Thyroid gland (tissue), 4 donors: ENCODE measurements at regions not wholly inside any gene's neighbourhood (a gene's known extent, or its start where the extent isn't known, plus 50 kb on each side); places are given as distances from the start of the nearest gene placed in this dataset.

Source experiments
- DNase-seq, 2 donors: peaks; one replicate each; pipeline ENCODE4 v3.0.0-alpha.2; 2019
- H3K27ac ChIP-seq, 3 donors: fragments of 200-600 bp; sonication (generic); 1 replicate in 2 of 3; 2 replicates in 1 of 3; pipeline ENCODE4 v1.5.1; 2016 to 2019; ENCODE audit warnings: mild to moderate bottlenecking in 1 of 3, moderate library complexity in 1 of 3
- H3K27me3 ChIP-seq: fragments of 200-600 bp; sonication (generic); one replicate; pipeline ENCODE4 v1.5.1; 2019
- H3K36me3 ChIP-seq, 2 donors: fragments of 200-600 bp; sonication (generic); one replicate each; pipeline ENCODE4 v1.5.1; 2016 to 2019
- H3K4me1 ChIP-seq, 2 donors: fragments of 200-600 bp; sonication (generic); one replicate each; pipeline ENCODE4 v1.5.1; 2017 to 2019
- H3K4me3 ChIP-seq, 3 donors: fragments of 200-600 bp; sonication (generic); replicated peaks in 1 of 3; 1 replicate in 2 of 3; 2 replicates in 1 of 3; pipeline ENCODE4 v1.5.1; 2016; ENCODE audit warnings: mild to moderate bottlenecking in 1 of 3
- H3K9me3 ChIP-seq: fragments of 200-600 bp; sonication (generic); one replicate; pipeline ENCODE4 v1.5.1; 2017
- POLR2A ChIP-seq, 2 donors: fragments of 450-650 bp; IDR thresholded peaks; one replicate each; pipeline ENCODE4 v1.6.1; 2017; ENCODE audit warnings: antibody characterized with exemption in 2 of 2, mild to moderate bottlenecking in 2 of 2, moderate library complexity in 1 of 2
- WGBS, 2 donors: methylation state at CpG; one replicate each; pipeline ENCODE4 v1.1.5; 2017; 5-methylcytosine and 5-hydroxymethylcytosine counted together
- intact Hi-C: fragments of 100-400 bp; cut with DNase I; formaldehyde crosslinking; loops from one replicate; pipeline ENCODE4 v1.15.1; 2023
- TF ChIP-seq, protein P1 (sequence below), 6 experiments: fragments of 200-600 bp in 3 of 6; fragments of 450-650 bp in 3 of 6; sonication (generic) in 3 of 6; IDR thresholded peaks; one replicate each; pipeline ENCODE4 v1.5.1; 2016 to 2019; ENCODE audit warnings: antibody characterized with exemption in 6 of 6, mild to moderate bottlenecking in 2 of 6, inconsistent platforms in 1 of 6, moderate library complexity in 1 of 6

GRCh38 chr2:189291460-189291859 lies 111.9 kb upstream of the COL5A2 start:
- Histone ChIP-seq H3K27me3 (no peaks in the 10 kb centered on the region), H3K27ac (no peak overlapping the region), H3K4me3 (no peak overlapping the region), H3K4me1 (no peaks in the 10 kb centered on the region), H3K36me3 (no peaks in the 10 kb centered on the region), H3K9me3 (no peaks in the 10 kb centered on the region)
- 91 to 94% methylated on average over 1 of the region's 1 CpG for WGBS, 2 donors
- DNase-seq: no peak
- intact Hi-C loops: no loop called here
- TF ChIP-seq POLR2A (IDR thresholded peaks at IDR 0.05): no peak

DNA sequence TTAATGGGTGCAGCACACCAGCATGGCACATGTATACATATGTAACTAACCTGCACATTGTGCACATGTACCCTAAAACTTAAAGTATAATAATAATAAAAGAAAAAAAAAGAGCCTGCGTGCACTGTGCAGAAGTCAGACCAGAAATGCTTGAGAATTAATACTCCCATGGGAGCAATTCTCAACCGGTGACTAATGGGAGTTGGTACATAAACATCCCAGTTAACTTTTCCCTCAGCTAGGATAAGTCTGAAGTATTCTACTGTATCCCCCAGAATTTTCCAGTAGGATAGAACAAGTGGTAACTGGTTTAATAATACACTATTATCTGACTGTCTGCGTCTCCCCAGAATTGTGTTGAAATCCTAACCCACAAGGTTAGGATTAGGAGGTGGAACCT lies 113.6 kb upstream of the COL5A2 start:
- 79 to 87% methylated on average over 3 of the region's 3 CpGs for WGBS, 2 donors
- H3K27me3 ChIP-seq: no peaks in the 10 kb centered on the region
- no peaks in the 10 kb centered on the region for H3K9me3 ChIP-seq
- TF ChIP-seq, protein P1, sequence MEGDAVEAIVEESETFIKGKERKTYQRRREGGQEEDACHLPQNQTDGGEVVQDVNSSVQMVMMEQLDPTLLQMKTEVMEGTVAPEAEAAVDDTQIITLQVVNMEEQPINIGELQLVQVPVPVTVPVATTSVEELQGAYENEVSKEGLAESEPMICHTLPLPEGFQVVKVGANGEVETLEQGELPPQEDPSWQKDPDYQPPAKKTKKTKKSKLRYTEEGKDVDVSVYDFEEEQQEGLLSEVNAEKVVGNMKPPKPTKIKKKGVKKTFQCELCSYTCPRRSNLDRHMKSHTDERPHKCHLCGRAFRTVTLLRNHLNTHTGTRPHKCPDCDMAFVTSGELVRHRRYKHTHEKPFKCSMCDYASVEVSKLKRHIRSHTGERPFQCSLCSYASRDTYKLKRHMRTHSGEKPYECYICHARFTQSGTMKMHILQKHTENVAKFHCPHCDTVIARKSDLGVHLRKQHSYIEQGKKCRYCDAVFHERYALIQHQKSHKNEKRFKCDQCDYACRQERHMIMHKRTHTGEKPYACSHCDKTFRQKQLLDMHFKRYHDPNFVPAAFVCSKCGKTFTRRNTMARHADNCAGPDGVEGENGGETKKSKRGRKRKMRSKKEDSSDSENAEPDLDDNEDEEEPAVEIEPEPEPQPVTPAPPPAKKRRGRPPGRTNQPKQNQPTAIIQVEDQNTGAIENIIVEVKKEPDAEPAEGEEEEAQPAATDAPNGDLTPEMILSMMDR (IDR thresholded peaks at IDR 0.05): no peak
- TF ChIP-seq POLR2A (IDR thresholded peaks at IDR 0.05): no peak
- H3K4me1 ChIP-seq: no peaks in the 10 kb centered on the region
- H3K4me3 ChIP-seq: no peak overlapping the region
- H3K36me3 ChIP-seq: no peaks in the 10 kb centered on the region
- DNase-seq: no peak
- intact Hi-C loops: no loop called here
- no peak overlapping the region for H3K27ac ChIP-seq

DNA sequence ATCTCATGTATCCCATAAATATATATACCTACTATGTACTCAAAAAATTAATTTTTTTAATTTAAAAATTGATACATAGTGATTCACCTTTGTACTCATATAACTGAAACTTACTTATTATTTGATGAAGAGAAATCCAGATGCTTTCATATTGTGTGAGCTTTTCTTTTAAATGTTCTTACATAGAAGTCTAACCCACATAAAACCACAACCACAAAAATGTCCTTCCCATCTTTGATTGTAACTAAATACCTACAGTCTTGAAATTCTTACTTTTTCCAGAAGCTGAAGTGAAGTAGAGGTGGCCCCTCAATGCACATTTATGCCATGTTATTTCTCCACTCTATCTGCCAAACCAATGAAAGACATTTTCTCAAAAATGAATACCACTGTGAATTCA lies 117.9 kb upstream of the COL5A2 start:
- intact Hi-C loops: no loop called here
- DNase-seq: no peak
- no peak overlapping the region for H3K27ac ChIP-seq
- H3K27me3 ChIP-seq: no peaks in the 10 kb centered on the region
- H3K4me1 ChIP-seq: no peaks in the 10 kb centered on the region
- H3K9me3 ChIP-seq: no peaks in the 10 kb centered on the region
- TF ChIP-seq, protein P1 (IDR thresholded peaks at IDR 0.05): no peak
- TF ChIP-seq POLR2A (IDR thresholded peaks at IDR 0.05): no peak
- no peaks in the 10 kb centered on the region for H3K36me3 ChIP-seq
- H3K4me3 ChIP-seq: no peak overlapping the region

- intact Hi-C loops: no loop called here
Measured at GRCh38 chr2:189298038-189298437, 118.5 kb upstream of the COL5A2 start.

DNA sequence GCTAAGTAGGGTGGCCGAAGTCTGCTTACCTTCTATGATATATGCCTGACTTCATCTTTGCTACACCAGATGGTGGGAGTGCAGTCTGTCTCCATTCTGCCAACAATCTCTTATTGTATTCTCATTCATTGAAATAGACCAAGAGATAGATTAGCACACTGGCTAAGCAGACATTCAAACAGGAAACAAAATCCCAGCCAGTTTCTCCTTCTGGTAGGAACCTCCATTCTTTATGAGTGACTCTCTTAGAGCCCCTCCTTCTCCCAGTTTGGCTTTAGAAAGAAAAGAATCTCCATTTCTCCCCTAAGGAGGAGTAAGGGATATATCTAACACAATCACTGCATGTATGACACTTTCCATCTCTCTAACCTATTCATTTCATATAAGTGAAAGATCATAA lies 118.9 kb upstream of the COL5A2 start:
- no peak for TF ChIP-seq POLR2A (IDR thresholded peaks at IDR 0.05)
- TF ChIP-seq, protein P1 (IDR thresholded peaks at IDR 0.05): no peak
- DNase-seq: no peak
- intact Hi-C loops: no loop called here
- WGBS, 2 donors: 89 to 96% methylated on average over 1 of the region's 1 CpG
- H3K9me3 ChIP-seq: no peaks in the 10 kb centered on the region
- H3K4me1 ChIP-seq: no peaks in the 10 kb centered on the region
- H3K4me3 ChIP-seq: no peak overlapping the region
- no peaks in the 10 kb centered on the region for H3K36me3 ChIP-seq
- H3K27ac ChIP-seq: no peak overlapping the region
- no peaks in the 10 kb centered on the region for H3K27me3 ChIP-seq

More at GRCh38 chr2:189298038-189298437, 118.5 kb upstream of the COL5A2 start:
- Histone ChIP-seq H3K36me3 (no peaks in the 10 kb centered on the region), H3K9me3 (no peaks in the 10 kb centered on the region), H3K27me3 (no peaks in the 10 kb centered on the region), H3K4me3 (no peak overlapping the region), H3K27ac (no peak overlapping the region), H3K4me1 (no peaks in the 10 kb centered on the region)
- no peak for TF ChIP-seq POLR2A (IDR thresholded peaks at IDR 0.05)
- TF ChIP-seq, protein P1 (IDR thresholded peaks at IDR 0.05): no peak
- WGBS, 2 donors: 58 to 81% methylated on average over 1 of the region's 1 CpG
- no peak for DNase-seq

DNA sequence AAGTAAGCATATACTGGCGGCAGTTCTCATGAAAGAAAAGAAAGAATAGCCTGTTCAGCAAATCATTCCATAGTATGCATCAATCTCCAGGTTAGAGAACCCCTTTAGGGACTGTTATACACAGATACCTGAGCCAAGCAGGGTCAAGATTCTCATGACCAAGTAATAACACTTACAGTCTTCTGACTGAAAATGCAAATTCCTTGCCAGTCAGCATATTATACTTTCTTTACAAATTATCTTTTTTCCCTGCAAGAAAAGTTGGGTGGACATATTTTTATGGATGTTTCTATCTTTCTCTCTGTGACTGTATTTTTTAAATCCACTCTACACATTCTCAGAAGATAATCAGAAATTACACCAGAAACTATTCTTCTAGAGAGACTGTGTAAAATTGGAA lies 120.4 kb upstream of the COL5A2 start:
- H3K4me3 ChIP-seq: no peak overlapping the region
- no peak for TF ChIP-seq POLR2A (IDR thresholded peaks at IDR 0.05)
- no peaks in the 10 kb centered on the region for H3K36me3 ChIP-seq
- WGBS, 2 donors: 89 to 96% methylated on average over 1 of the region's 1 CpG
- no peaks in the 10 kb centered on the region for H3K9me3 ChIP-seq
- no peak for DNase-seq
- intact Hi-C loops: no loop called here
- H3K4me1 ChIP-seq: no peaks in the 10 kb centered on the region
- H3K27me3 ChIP-seq: no peaks in the 10 kb centered on the region
- no peak overlapping the region for H3K27ac ChIP-seq
